HG02678 (cell line): ENCODE measurements at regions not wholly inside any gene's neighbourhood (a gene's known extent, or its start where the extent isn't known, plus 50 kb on each side); places are given as distances from the start of the nearest gene placed in this dataset.
"Not testable (repeated sequence)": the region's sequence is repeated elsewhere in the genome, so short reads cannot be mapped to it uniquely, and the experiment has no call there.

Experiments used
- ATAC-seq: cut with Tn5 transposase; IDR thresholded peaks from one replicate; pipeline ENCODE4 v1.9.1; 2021; ENCODE audit warnings: mild to moderate bottlenecking, moderate library complexity; ENCODE audit not compliant: unreplicated experiment

GRCh38 chr4:66855956-66856355, 689.3 kb downstream of the CENPC start:
- no peak for ATAC-seq

- ATAC-seq, result no peak
Measured at GRCh38 chr4:66853845-66854244, 691.5 kb downstream of the CENPC start.

GRCh38 chr4:66852843-66853242, 692.5 kb downstream of the CENPC start:
- ATAC-seq, result no peak

GRCh38 chr4:66849596-66849995, 695.7 kb downstream of the CENPC start:
- no peak for ATAC-seq

GRCh38 chr4:66842724-66843088, 702.6 kb downstream of the CENPC start:
- no peak for ATAC-seq

- no peak for ATAC-seq
Measured at GRCh38 chr4:66842026-66842723, 703.1 kb downstream of the CENPC start.

GRCh38 chr4:66840178-66840577, 705.1 kb downstream of the CENPC start:
- no peak for ATAC-seq

GRCh38 chr4:66837279-66837922, 707.9 kb downstream of the CENPC start:
- no peak for ATAC-seq

- no peak for ATAC-seq
Measured at GRCh38 chr4:66829310-66829709, 716.0 kb downstream of the CENPC start.

GRCh38 chr4:66820681-66821080, 724.6 kb downstream of the CENPC start:
- no peak for ATAC-seq

- no peak for ATAC-seq
Measured at GRCh38 chr4:66814277-66814676, 731.0 kb downstream of the CENPC start.

- ATAC-seq, result no peak
Measured at GRCh38 chr4:66805582-66805981, 739.7 kb downstream of the CENPC start.

GRCh38 chr4:66804979-66805378, 740.3 kb downstream of the CENPC start:
- no peak for ATAC-seq

GRCh38 chr4:66797608-66798007, 747.7 kb downstream of the CENPC start:
- ATAC-seq, result no peak

GRCh38 chr4:66795724-66796123, 749.6 kb downstream of the CENPC start:
- ATAC-seq, result no peak

- ATAC-seq, result no peak
Measured at GRCh38 chr4:66794390-66795034, 750.8 kb downstream of the CENPC start.

- ATAC-seq, result no peak
Measured at GRCh38 chr4:66791686-66792085, 753.6 kb downstream of the CENPC start.

GRCh38 chr4:66785479-66785878, 759.8 kb downstream of the CENPC start:
- ATAC-seq, result no peak

GRCh38 chr4:66782751-66783150, 762.6 kb downstream of the CENPC start:
- not testable (repeated sequence) for ATAC-seq

GRCh38 chr4:66777097-66777496, 768.2 kb downstream of the CENPC start:
- ATAC-seq, result no peak

- no peak for ATAC-seq
Measured at GRCh38 chr4:66769441-66769840, 775.9 kb downstream of the CENPC start.

GRCh38 chr4:66767442-66767841, 777.9 kb downstream of the CENPC start:
- ATAC-seq, result no peak
